HEK293 (cell line): ENCODE measurements at regions not wholly inside any gene's neighbourhood (a gene's known extent, or its start where the extent isn't known, plus 50 kb on each side); places are given as distances from the start of the nearest gene placed in this dataset.
A peak's percentile ranks its signal among the peaks of the same experiment; 100 is the strongest.

ENCODE experiments used
- CTCF ChIA-PET: fragments of 350-600 bp; formaldehyde crosslinking; extraction: SDS; loops from one replicate; lab custom pipeline; 2021; ENCODE audit warnings: antibody characterized with exemption; lab: Yijun Ruan, JAX
- POLR2A ChIA-PET: fragments of 300-600 bp; formaldehyde crosslinking; extraction: SDS; loops from one replicate; lab custom pipeline; 2020; ENCODE audit warnings: antibody characterized with exemption, inconsistent platforms; lab: Yijun Ruan, JAX
- H3K27ac ChIP-seq: fragments of 200-500 bp; sonication (Bioruptor generic); 2 replicates; pipeline ENCODE4 v1.5.1; 2014; ENCODE audit warnings: low read depth, low read length, control low read depth, inconsistent platforms; ENCODE audit errors: extremely low read depth
- H3K36me3 ChIP-seq, 2 experiments: fragments of 200-500 bp in 1 of 2; sonication (Bioruptor generic) in 1 of 2; 1 replicate in 1 of 2; 2 replicates in 1 of 2; pipeline ENCODE4 v1.5.1; 2014 to 2017; ENCODE audit warnings: inconsistent platforms in 2 of 2, low read length in 2 of 2; ENCODE audit not compliant: control insufficient read depth in 2 of 2, insufficient read depth in 1 of 2
- H3K4me1 ChIP-seq: fragments of 200-500 bp; sonication (Bioruptor generic); 2 replicates; pipeline ENCODE4 v1.5.1; 2014; ENCODE audit warnings: mild to moderate bottlenecking, low read length, inconsistent platforms; ENCODE audit not compliant: control insufficient read depth, insufficient read depth
- H3K4me3 ChIP-seq: 2 replicates; pipeline ENCODE4 v1.5.1; 2011; ENCODE audit warnings: low read depth, mild to moderate bottlenecking, control low read depth, low read length, moderate library complexity
- H3K9me3 ChIP-seq: fragments of 200-500 bp; sonication (Bioruptor generic); 2 replicates; pipeline ENCODE4 v1.5.1; 2014; ENCODE audit warnings: low read depth, low read length, inconsistent platforms; ENCODE audit not compliant: control insufficient read depth, insufficient read depth
- INSM2 ChIP-seq: fragments of 450-650 bp; formaldehyde crosslinking; IDR thresholded peaks from 2 replicates; pipeline ENCODE4 v1.5.1; 2016; ENCODE audit warnings: missing biosample characterization, missing genetic modification characterization
- KLF8 ChIP-seq: fragments of 450-650 bp; formaldehyde crosslinking; IDR thresholded peaks from 2 replicates; pipeline ENCODE4 v1.5.1; 2016; ENCODE audit warnings: missing biosample characterization, missing genetic modification characterization
- PRDM1 ChIP-seq: fragments of 450-650 bp; formaldehyde crosslinking; IDR thresholded peaks from 2 replicates; pipeline ENCODE4; 2016; ENCODE audit warnings: missing biosample characterization, missing genetic modification characterization
- SP3 ChIP-seq: fragments of 450-650 bp; formaldehyde crosslinking; IDR thresholded peaks from 2 replicates; pipeline ENCODE4 v1.5.1; 2016; ENCODE audit warnings: missing biosample characterization, missing genetic modification characterization
- ZBTB26 ChIP-seq: fragments of 450-650 bp; formaldehyde crosslinking; optimal IDR thresholded peaks from 2 replicates; pipeline ENCODE3; 2016; ENCODE audit warnings: missing biosample characterization, mild to moderate bottlenecking, missing genetic modification characterization
- ZBTB44 ChIP-seq: fragments of 450-650 bp; IDR thresholded peaks from 2 replicates; pipeline ENCODE4 v1.5.1; 2018; ENCODE audit warnings: missing biosample characterization, mild to moderate bottlenecking, missing genetic modification characterization
- ZBTB6 ChIP-seq: fragments of 450-650 bp; formaldehyde crosslinking; IDR thresholded peaks from 2 replicates; pipeline ENCODE4 v1.5.1; 2017; ENCODE audit warnings: missing biosample characterization, missing genetic modification characterization
- ZFP3 ChIP-seq: fragments of 450-650 bp; formaldehyde crosslinking; IDR thresholded peaks from 2 replicates; pipeline ENCODE4 v1.5.1; 2016; ENCODE audit warnings: low read depth, missing biosample characterization, missing genetic modification characterization
- ZNF16 ChIP-seq: fragments of 450-650 bp; formaldehyde crosslinking; IDR thresholded peaks from 2 replicates; pipeline ENCODE4 v1.5.1; 2016; ENCODE audit warnings: low read depth, missing biosample characterization, missing genetic modification characterization
- ZNF211 ChIP-seq: fragments of 450-650 bp; formaldehyde crosslinking; IDR thresholded peaks from 2 replicates; pipeline ENCODE4 v1.5.1; 2016; ENCODE audit warnings: low read depth, missing biosample characterization, missing genetic modification characterization
- ZNF311 ChIP-seq: fragments of 450-650 bp; formaldehyde crosslinking; IDR thresholded peaks from 2 replicates; pipeline ENCODE4 v1.5.1; 2017; ENCODE audit warnings: missing biosample characterization, missing genetic modification characterization, borderline replicate concordance
- ZNF426 ChIP-seq: fragments of 450-650 bp; formaldehyde crosslinking; IDR thresholded peaks from 2 replicates; pipeline ENCODE4 v1.5.1; 2017; ENCODE audit warnings: missing biosample characterization, missing genetic modification characterization, mild to moderate bottlenecking, inconsistent platforms, moderate library complexity
- ZNF473 ChIP-seq: fragments of 450-650 bp; formaldehyde crosslinking; IDR thresholded peaks from 2 replicates; pipeline ENCODE4 v1.5.1; 2017; ENCODE audit warnings: missing biosample characterization, missing genetic modification characterization
- ZNF518A ChIP-seq: fragments of 450-650 bp; formaldehyde crosslinking; conservative IDR thresholded peaks from 2 replicates; pipeline ENCODE4 v1.5.1; 2016; ENCODE audit warnings: low read depth, missing biosample characterization, missing genetic modification characterization
- ZNF530 ChIP-seq: fragments of 450-650 bp; formaldehyde crosslinking; IDR thresholded peaks from 2 replicates; pipeline ENCODE4 v1.5.1; 2016; ENCODE audit warnings: low read depth, missing biosample characterization, missing genetic modification characterization
- ZNF623 ChIP-seq: fragments of 450-650 bp; formaldehyde crosslinking; IDR thresholded peaks from 2 replicates; pipeline ENCODE4 v1.5.1; 2016; ENCODE audit warnings: missing biosample characterization, missing genetic modification characterization
- ZNF626 ChIP-seq: fragments of 450-650 bp; sonication (Bioruptor Pico); formaldehyde crosslinking; IDR thresholded peaks from 2 replicates; pipeline ENCODE4 v1.5.1; 2018; ENCODE audit warnings: missing biosample characterization, missing genetic modification characterization, inconsistent platforms
- ZNF660 ChIP-seq: fragments of 450-650 bp; IDR thresholded peaks from 2 replicates; pipeline ENCODE4 v1.5.1; 2018; ENCODE audit warnings: missing biosample characterization, mild to moderate bottlenecking, missing genetic modification characterization
- ZSCAN23 ChIP-seq: fragments of 450-650 bp; formaldehyde crosslinking; IDR thresholded peaks from 2 replicates; pipeline ENCODE4 v1.5.1; 2016; ENCODE audit warnings: missing biosample characterization, missing genetic modification characterization
- TF ChIP-seq, protein P1 (sequence below): fragments of 450-650 bp; formaldehyde crosslinking; IDR thresholded peaks from 2 replicates; pipeline ENCODE4 v1.5.1; 2017; ENCODE audit warnings: missing biosample characterization, missing genetic modification characterization
- TF ChIP-seq, protein P2 (sequence below): fragments of 450-650 bp; formaldehyde crosslinking; IDR thresholded peaks from 2 replicates; pipeline ENCODE4 v1.5.1; 2016; ENCODE audit warnings: missing biosample characterization, missing genetic modification characterization
- TF ChIP-seq, protein P3 (sequence below): fragments of 450-650 bp; formaldehyde crosslinking; IDR thresholded peaks from 2 replicates; pipeline ENCODE4 v1.5.1; 2016; ENCODE audit warnings: missing biosample characterization, missing genetic modification characterization

- Histone ChIP-seq H3K27ac (no peak overlapping the region), H3K4me1 (no peaks in the 10 kb centered on the region), H3K9me3 (no peaks in the 10 kb centered on the region), H3K36me3 (no peaks in the 10 kb centered on the region), H3K4me3 (no peak overlapping the region)
- POLR2A ChIA-PET: no interaction called here
- CTCF ChIA-PET: no interaction called here
- TF ChIP-seq ZNF518A (tag by site-specific recombination): peak; percentile 58
- no peak for TF ChIP-seq ZNF623
- peak; percentile 63 for TF ChIP-seq KLF8
- no peak for TF ChIP-seq ZNF16 (tag by site-specific recombination)
- TF ChIP-seq, protein P1, sequence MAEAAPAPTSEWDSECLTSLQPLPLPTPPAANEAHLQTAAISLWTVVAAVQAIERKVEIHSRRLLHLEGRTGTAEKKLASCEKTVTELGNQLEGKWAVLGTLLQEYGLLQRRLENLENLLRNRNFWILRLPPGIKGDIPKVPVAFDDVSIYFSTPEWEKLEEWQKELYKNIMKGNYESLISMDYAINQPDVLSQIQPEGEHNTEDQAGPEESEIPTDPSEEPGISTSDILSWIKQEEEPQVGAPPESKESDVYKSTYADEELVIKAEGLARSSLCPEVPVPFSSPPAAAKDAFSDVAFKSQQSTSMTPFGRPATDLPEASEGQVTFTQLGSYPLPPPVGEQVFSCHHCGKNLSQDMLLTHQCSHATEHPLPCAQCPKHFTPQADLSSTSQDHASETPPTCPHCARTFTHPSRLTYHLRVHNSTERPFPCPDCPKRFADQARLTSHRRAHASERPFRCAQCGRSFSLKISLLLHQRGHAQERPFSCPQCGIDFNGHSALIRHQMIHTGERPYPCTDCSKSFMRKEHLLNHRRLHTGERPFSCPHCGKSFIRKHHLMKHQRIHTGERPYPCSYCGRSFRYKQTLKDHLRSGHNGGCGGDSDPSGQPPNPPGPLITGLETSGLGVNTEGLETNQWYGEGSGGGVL (tag by site-specific recombination): peak; percentile 62
- TF ChIP-seq SP3 (tag by site-specific recombination): peak; percentile 23; the same call in 1 of the 2 replicates
- TF ChIP-seq, protein P2, sequence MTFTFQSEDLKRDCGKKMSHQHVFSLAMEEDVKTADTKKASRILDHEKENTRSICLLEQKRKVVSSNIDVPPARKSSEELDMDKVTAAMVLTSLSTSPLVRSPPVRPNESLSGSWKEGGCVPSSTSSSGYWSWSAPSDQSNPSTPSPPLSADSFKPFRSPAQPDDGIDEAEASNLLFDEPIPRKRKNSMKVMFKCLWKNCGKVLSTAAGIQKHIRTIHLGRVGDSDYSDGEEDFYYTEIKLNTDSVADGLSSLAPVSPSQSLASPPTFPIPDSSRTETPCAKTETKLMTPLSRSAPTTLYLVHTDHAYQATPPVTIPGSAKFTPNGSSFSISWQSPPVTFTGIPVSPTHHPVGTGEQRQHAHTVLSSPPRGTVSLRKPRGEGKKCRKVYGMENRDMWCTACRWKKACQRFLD (tag by site-specific recombination): no peak
- TF ChIP-seq ZNF530: no peak
- no peak for TF ChIP-seq ZBTB26 (tag by site-specific recombination)
- TF ChIP-seq, protein P3, sequence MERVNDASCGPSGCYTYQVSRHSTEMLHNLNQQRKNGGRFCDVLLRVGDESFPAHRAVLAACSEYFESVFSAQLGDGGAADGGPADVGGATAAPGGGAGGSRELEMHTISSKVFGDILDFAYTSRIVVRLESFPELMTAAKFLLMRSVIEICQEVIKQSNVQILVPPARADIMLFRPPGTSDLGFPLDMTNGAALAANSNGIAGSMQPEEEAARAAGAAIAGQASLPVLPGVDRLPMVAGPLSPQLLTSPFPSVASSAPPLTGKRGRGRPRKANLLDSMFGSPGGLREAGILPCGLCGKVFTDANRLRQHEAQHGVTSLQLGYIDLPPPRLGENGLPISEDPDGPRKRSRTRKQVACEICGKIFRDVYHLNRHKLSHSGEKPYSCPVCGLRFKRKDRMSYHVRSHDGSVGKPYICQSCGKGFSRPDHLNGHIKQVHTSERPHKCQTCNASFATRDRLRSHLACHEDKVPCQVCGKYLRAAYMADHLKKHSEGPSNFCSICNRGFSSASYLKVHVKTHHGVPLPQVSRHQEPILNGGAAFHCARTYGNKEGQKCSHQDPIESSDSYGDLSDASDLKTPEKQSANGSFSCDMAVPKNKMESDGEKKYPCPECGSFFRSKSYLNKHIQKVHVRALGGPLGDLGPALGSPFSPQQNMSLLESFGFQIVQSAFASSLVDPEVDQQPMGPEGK (tag by site-specific recombination): no peak
- TF ChIP-seq ZNF626 (tag by site-specific recombination): no peak
- TF ChIP-seq ZNF311 (tag by site-specific recombination): no peak
- no peak for TF ChIP-seq ZNF211 (tag by site-specific recombination)
- TF ChIP-seq INSM2 (tag by site-specific recombination): peak; percentile 59; the same call in 1 of the 2 replicates
- 0 out of 2 replicates have a peak, but pooled peaks have one; percentile 30 for TF ChIP-seq ZSCAN23 (tag by site-specific recombination)
- no peak for TF ChIP-seq ZBTB44 (tag by site-specific recombination)
- TF ChIP-seq ZNF660: peak; percentile 87
- no peak for TF ChIP-seq ZFP3 (tag by site-specific recombination)
- TF ChIP-seq PRDM1 (tag by site-specific recombination): peak; percentile 90
- TF ChIP-seq ZNF426: no peak
- no peak for TF ChIP-seq ZNF473
- no peak for TF ChIP-seq ZBTB6 (tag by site-specific recombination)
Measured at GRCh38 chr5:91848453-91848852, 465.3 kb upstream of the ARRDC3 start.
